Mesenchymal stem cell (in vitro differentiated cells and primary cell): ENCODE measurements at regions not wholly inside any gene's neighbourhood (a gene's known extent, or its start where the extent isn't known, plus 50 kb on each side); places are given as distances from the start of the nearest gene placed in this dataset.

Experiments
- DNase-seq: peaks from one replicate; pipeline ENCODE4 v3.0.0-alpha.2; 2013
- H2AFZ ChIP-seq: one replicate; pipeline ENCODE4 v1.6.1; 2013; ENCODE audit warnings: low read depth, mild to moderate bottlenecking, control low read depth, inconsistent platforms, low read length, moderate library complexity
- H2AK5ac ChIP-seq: 2 replicates; pipeline ENCODE4 v1.6.1; 2013; ENCODE audit warnings: low read length, moderate library complexity, mild to moderate bottlenecking, inconsistent platforms; ENCODE audit not compliant: severe bottlenecking
- H2BK120ac ChIP-seq: one replicate; pipeline ENCODE4 v1.6.1; 2013; ENCODE audit warnings: low read depth, mild to moderate bottlenecking, inconsistent platforms, low read length, moderate library complexity
- H2BK12ac ChIP-seq, 2 experiments: one replicate each; pipeline ENCODE4 v1.6.1; 2013; ENCODE audit warnings: inconsistent platforms in 2 of 2, low read length in 2 of 2, mild to moderate bottlenecking in 2 of 2, moderate library complexity in 2 of 2, control low read depth in 1 of 2
- H2BK15ac ChIP-seq: one replicate; pipeline ENCODE4 v1.6.1; 2013; ENCODE audit warnings: mild to moderate bottlenecking, low read depth, inconsistent platforms; ENCODE audit not compliant: poor library complexity, severe bottlenecking
- H2BK5ac ChIP-seq: 2 replicates; pipeline ENCODE4 v1.6.1; 2013; ENCODE audit warnings: low read depth, mild to moderate bottlenecking, low read length, control low read depth, inconsistent platforms; ENCODE audit not compliant: poor library complexity, severe bottlenecking
- H3K14ac ChIP-seq, 2 experiments: one replicate each; pipeline ENCODE4 v1.6.1; 2013; ENCODE audit warnings: inconsistent platforms in 2 of 2, low read length in 2 of 2, control low read depth in 1 of 2, mild to moderate bottlenecking in 1 of 2, moderate library complexity in 1 of 2
- H3K18ac ChIP-seq, 2 experiments: one replicate each; pipeline ENCODE4 v1.6.1; 2013; ENCODE audit warnings: inconsistent platforms in 2 of 2, low read length in 2 of 2, control low read depth in 1 of 2, low read depth in 1 of 2, mild to moderate bottlenecking in 1 of 2
- H3K23ac ChIP-seq, 2 experiments: one replicate each; pipeline ENCODE4 v1.6.1; 2013; ENCODE audit warnings: inconsistent platforms in 2 of 2, low read length in 2 of 2, mild to moderate bottlenecking in 2 of 2, moderate library complexity in 2 of 2, control low read depth in 1 of 2
- H3K27ac ChIP-seq: 2 replicates; pipeline ENCODE4 v1.5.1; 2013; ENCODE audit warnings: mild to moderate bottlenecking, moderate library complexity, low read length, control low read depth, inconsistent platforms; ENCODE audit not compliant: poor library complexity, severe bottlenecking
- H3K27me3 ChIP-seq, 2 experiments: 2 replicates each; pipeline versions ENCODE4 v1.6.1 to v1.7.0; 2013; ENCODE audit warnings: low read length in 2 of 2, mild to moderate bottlenecking in 2 of 2, moderate library complexity in 2 of 2, control low read depth in 1 of 2, inconsistent platforms in 1 of 2; ENCODE audit not compliant: control insufficient read depth in 1 of 2, insufficient read depth in 1 of 2
- H3K36me3 ChIP-seq, 2 experiments: 2 replicates each; pipeline versions ENCODE4 v1.6.1 to v1.7.0; 2013; ENCODE audit warnings: low read length in 2 of 2, control low read depth in 1 of 2, inconsistent platforms in 1 of 2, low read depth in 1 of 2, mild to moderate bottlenecking in 1 of 2; ENCODE audit not compliant: insufficient read depth in 2 of 2, control insufficient read depth in 1 of 2
- H3K4ac ChIP-seq, 2 experiments: one replicate each; pipeline ENCODE4 v1.6.1; 2013; ENCODE audit warnings: inconsistent platforms in 2 of 2, low read length in 2 of 2, mild to moderate bottlenecking in 2 of 2, moderate library complexity in 2 of 2, control low read depth in 1 of 2, low read depth in 1 of 2
- H3K4me1 ChIP-seq: 2 replicates; pipeline ENCODE4 v1.6.1; 2013; ENCODE audit warnings: low read depth, low read length, control low read depth; ENCODE audit not compliant: control insufficient read depth, insufficient read depth
- H3K4me2 ChIP-seq: 2 replicates; pipeline ENCODE4 v1.6.1; 2013; ENCODE audit warnings: low read length, mild to moderate bottlenecking, inconsistent platforms; ENCODE audit not compliant: poor library complexity, severe bottlenecking
- H3K4me3 ChIP-seq, 2 experiments: 2 replicates each; pipeline versions ENCODE4 v1.5.1 to v1.7.0; 2013; ENCODE audit warnings: low read length in 2 of 2, mild to moderate bottlenecking in 2 of 2, control low read depth in 1 of 2, low read depth in 1 of 2; ENCODE audit not compliant: insufficient read depth in 1 of 2
- H3K79me1 ChIP-seq: replicated peaks from 2 replicates; pipeline ENCODE4 v1.6.1; 2013; ENCODE audit warnings: mild to moderate bottlenecking, control low read depth, low read length, inconsistent platforms; ENCODE audit not compliant: poor library complexity, severe bottlenecking
- H3K9ac ChIP-seq: 2 replicates; pipeline ENCODE4 v1.7.0; 2013; ENCODE audit warnings: mild to moderate bottlenecking, low read length, moderate library complexity
- H3K9me3 ChIP-seq: 2 replicates; pipeline ENCODE4 v1.7.0; 2013; ENCODE audit warnings: mild to moderate bottlenecking, low read length; ENCODE audit not compliant: control insufficient read depth
- H4K8ac ChIP-seq: one replicate; pipeline ENCODE4 v1.6.1; 2013; ENCODE audit warnings: inconsistent platforms, mild to moderate bottlenecking, low read length, moderate library complexity
- H4K91ac ChIP-seq: one replicate; pipeline ENCODE4 v1.6.1; 2013; ENCODE audit warnings: mild to moderate bottlenecking, low read length, inconsistent platforms
- WGBS: methylation state at CpG from one replicate; pipeline ENCODE4 v1.1.7; 2013; ENCODE audit warnings: mixed read lengths; 5-methylcytosine and 5-hydroxymethylcytosine counted together

- no peak for DNase-seq
- Histone ChIP-seq H3K4me2 (no peak overlapping the region), H3K79me1 (no peaks in the 10 kb centered on the region), H3K14ac (no peak overlapping the region), H3K9me3 (no peaks in the 10 kb centered on the region), H3K4me1 (peaks cover 10% of the 10 kb centered on the region), H2AFZ (no peak overlapping the region), H2BK15ac (no peak overlapping the region), H3K27me3 (peaks cover 0 to 7% of the 10 kb centered on the region in 2 experiments), H4K8ac (peak overlapping the region; percentile 33), H3K18ac (peak overlapping the region in 1 of 2 experiments; percentile 96), H2BK12ac (no peak overlapping the region), H3K4me3 (peak overlapping the region in 1 of 2 experiments; percentile 75), H3K36me3 (peaks cover 0 to 8% of the 10 kb centered on the region in 2 experiments), H4K91ac (peak overlapping the region; percentile 88), H3K9ac (peak overlapping the region; percentile 82), H2BK5ac (no peak overlapping the region), H3K23ac (no peak overlapping the region), H3K27ac (no peak overlapping the region), H3K4ac (no peak overlapping the region), H2AK5ac (no peak overlapping the region), H2BK120ac (no peak overlapping the region)
- WGBS, result 57% methylated on average over 30 of the region's 30 CpGs
Observed at GRCh38 chr5:77850536-77851175, 74.5 kb upstream of the TBCA start.

GRCh38 chr5:77849308-77849900, 73.3 kb upstream of the TBCA start:
- Histone ChIP-seq H2BK12ac (no peak overlapping the region), H3K9ac (no peak overlapping the region), H3K14ac (no peak overlapping the region), H2AK5ac (no peak overlapping the region), H2BK5ac (no peak overlapping the region), H3K79me1 (no peaks in the 10 kb centered on the region), H3K4me1 (peaks cover 16% of the 10 kb centered on the region), H3K27ac (no peak overlapping the region), H3K4ac (no peak overlapping the region), H2BK15ac (no peak overlapping the region), H3K9me3 (no peaks in the 10 kb centered on the region), H2AFZ (no peak overlapping the region), H3K18ac (no peak overlapping the region), H3K27me3 (peaks cover 0 to 7% of the 10 kb centered on the region in 2 experiments), H3K23ac (no peak overlapping the region), H3K36me3 (peaks cover 0 to 8% of the 10 kb centered on the region in 2 experiments), H4K91ac (no peak overlapping the region), H4K8ac (no peak overlapping the region), H3K4me2 (no peak overlapping the region), H3K4me3 (no peak overlapping the region), H2BK120ac (no peak overlapping the region)
- no peak for DNase-seq
- 70% methylated on average over 2 of the region's 6 CpGs for whole genome bisulfite sequencing

- no peak overlapping the region for H2BK15ac ChIP-seq
- H3K79me1 ChIP-seq, result no peaks in the 10 kb centered on the region
- peaks cover 18% of the 10 kb centered on the region for H3K4me1 ChIP-seq
- no peak overlapping the region for H2AFZ ChIP-seq
- no peak overlapping the region for H3K18ac ChIP-seq
- H4K8ac ChIP-seq, result no peak overlapping the region
- H2BK5ac ChIP-seq, result no peak overlapping the region
- peaks cover 0 to 8% of the 10 kb centered on the region in 2 experiments for H3K36me3 ChIP-seq
- no peak overlapping the region for H2BK12ac ChIP-seq
- no peak overlapping the region for H3K4me3 ChIP-seq
- H3K9me3 ChIP-seq, result no peaks in the 10 kb centered on the region
- H3K14ac ChIP-seq, result no peak overlapping the region
- peaks cover 0 to 13% of the 10 kb centered on the region in 2 experiments for H3K27me3 ChIP-seq
- H3K27ac ChIP-seq, result no peak overlapping the region
- H3K4ac ChIP-seq, result no peak overlapping the region
- no peak overlapping the region for H4K91ac ChIP-seq
- DNase-seq, result peak; percentile 45
- H2AK5ac ChIP-seq, result no peak overlapping the region
- no peak overlapping the region for H2BK120ac ChIP-seq
- no peak overlapping the region for H3K4me2 ChIP-seq
- no peak overlapping the region for H3K23ac ChIP-seq
- no peak overlapping the region for H3K9ac ChIP-seq
- WGBS, result 37% methylated on average over 5 of the region's 7 CpGs
Observed at GRCh38 chr5:77847814-77848290, 71.7 kb upstream of the TBCA start.

GRCh38 chr5:77847129-77847460, 71.0 kb upstream of the TBCA start:
- Histone ChIP-seq H3K79me1 (no peaks in the 10 kb centered on the region), H2AFZ (peak overlapping the region; percentile 6), H3K23ac (no peak overlapping the region), H4K91ac (no peak overlapping the region), H2AK5ac (no peak overlapping the region), H3K4me1 (peaks cover 18% of the 10 kb centered on the region), H3K36me3 (peaks cover 0 to 8% of the 10 kb centered on the region in 2 experiments), H2BK5ac (no peak overlapping the region), H4K8ac (no peak overlapping the region), H3K27ac (no peak overlapping the region), H2BK120ac (no peak overlapping the region), H3K9me3 (no peaks in the 10 kb centered on the region), H3K4me3 (no peak overlapping the region), H2BK15ac (no peak overlapping the region), H3K18ac (no peak overlapping the region), H3K4me2 (no peak overlapping the region), H3K14ac (no peak overlapping the region), H2BK12ac (no peak overlapping the region), H3K9ac (no peak overlapping the region), H3K27me3 (peaks cover 0 to 13% of the 10 kb centered on the region in 2 experiments), H3K4ac (no peak overlapping the region)
- WGBS, result 47% methylated on average over 8 of the region's 9 CpGs
- DNase-seq, result no peak
